NCI-H69 (cell line): ENCODE measurements at regions not wholly inside any gene's neighbourhood (a gene's known extent, or its start where the extent isn't known, plus 50 kb on each side); places are given as distances from the start of the nearest gene placed in this dataset.

Source experiments
- DNase-seq: peaks from one replicate; lab custom pipeline; 2025; lab: John Stamatoyannopoulos, UW

GRCh38 chr12:123077298-123078119, 73.4 kb downstream of the PITPNM2 start:
- no peak for DNase-seq

- DNase-seq = no peak
Observed at GRCh38 chr12:123076604-123077297, 74.1 kb downstream of the PITPNM2 start.

GRCh38 chr12:123075646-123076171, 75.2 kb downstream of the PITPNM2 start:
- peak; percentile 92 for DNase-seq

GRCh38 chr12:123075087-123075645, 75.7 kb downstream of the PITPNM2 start:
- DNase-seq = no peak

GRCh38 chr12:123073962-123074801, 76.7 kb downstream of the PITPNM2 start:
- DNase-seq = no peak

GRCh38 chr12:123073292-123073691, 77.6 kb downstream of the PITPNM2 start:
- DNase-seq = no peak

GRCh38 chr12:123071857-123072256, 79.0 kb downstream of the PITPNM2 start:
- peak; percentile 92 for DNase-seq

GRCh38 chr12:123071099-123071800, 79.6 kb downstream of the PITPNM2 start:
- no peak for DNase-seq

- DNase-seq = no peak
Observed at GRCh38 chr12:123070267-123071081, 80.4 kb downstream of the PITPNM2 start.

- no peak for DNase-seq
Observed at GRCh38 chr12:123069436-123070266, 81.2 kb downstream of the PITPNM2 start.

- DNase-seq = no peak
Observed at GRCh38 chr12:123067654-123068053, 83.2 kb downstream of the PITPNM2 start.

- no peak for DNase-seq
Observed at GRCh38 chr12:123066384-123066710, 84.5 kb downstream of the PITPNM2 start.

GRCh38 chr12:123065676-123066383, 85.1 kb downstream of the PITPNM2 start:
- no peak for DNase-seq

- peak; percentile 51 for DNase-seq
Observed at GRCh38 chr12:123064885-123065619, 84.6 kb downstream of the ARL6IP4 start.

GRCh38 chr12:123064366-123064765, 83.9 kb downstream of the ARL6IP4 start:
- no peak for DNase-seq

GRCh38 chr12:123063535-123063934, 83.1 kb downstream of the ARL6IP4 start:
- peak; percentile 72 for DNase-seq

- peak; percentile 25 for DNase-seq
Observed at GRCh38 chr12:123062681-123063486, 82.4 kb downstream of the ARL6IP4 start.
